H1 (cell line): ENCODE measurements at regions not wholly inside any gene's neighbourhood (a gene's known extent, or its start where the extent isn't known, plus 50 kb on each side); places are given as distances from the start of the nearest gene placed in this dataset.

Experiments
- CTCF ChIA-PET: fragments of 300-600 bp; sonication (Branson Sonifier 250); formaldehyde crosslinking; loops from one replicate; lab custom pipeline; 2021; ENCODE audit not compliant: partially characterized antibody; lab: Charles Lee
- POLR2A ChIA-PET: fragments of 300-600 bp; sonication (Branson Sonifier 250); formaldehyde crosslinking; loops from one replicate; lab custom pipeline; 2021; ENCODE audit warnings: inconsistent platforms; ENCODE audit not compliant: partially characterized antibody; lab: Charles Lee
- DNase-seq, 2 experiments: peaks; one replicate each; pipeline versions ENCODE4 v3.0.0 to v3.0.0-alpha.2; 2010 to 2022; ENCODE audit warnings: low spot score in 2 of 2, low read depth in 1 of 2, mixed read lengths in 1 of 2
- FAIRE-seq: peaks from 2 replicates; lab custom pipeline; 2011; peaks lifted over from hg19 to GRCh38; lab: Jason Lieb, UNC
- H2AFZ ChIP-seq: 2 replicates; pipeline ENCODE4 v1.8.1; 2012; ENCODE audit warnings: low read length, inconsistent platforms
- H2AK5ac ChIP-seq: 2 replicates; pipeline ENCODE4 v1.6.1; 2013; ENCODE audit warnings: low read depth, low read length
- H2BK120ac ChIP-seq: replicated peaks from 2 replicates; pipeline ENCODE3; 2013; ENCODE audit warnings: low read depth, low read length, inconsistent platforms
- H2BK12ac ChIP-seq: 2 replicates; pipeline ENCODE4 v1.6.1; 2013; ENCODE audit warnings: low read depth, low read length
- H2BK15ac ChIP-seq: 2 replicates; pipeline ENCODE4 v1.6.1; 2013; ENCODE audit warnings: low read length
- H2BK20ac ChIP-seq: 2 replicates; pipeline ENCODE4 v1.6.1; 2013; ENCODE audit warnings: low read length
- H2BK5ac ChIP-seq: 2 replicates; pipeline ENCODE4 v1.6.1; 2013; ENCODE audit warnings: low read depth, low read length
- H3K14ac ChIP-seq: 2 replicates; pipeline ENCODE4 v1.6.1; 2013; ENCODE audit warnings: inconsistent platforms; ENCODE audit not compliant: insufficient read length
- H3K18ac ChIP-seq: 2 replicates; pipeline ENCODE4 v1.6.1; 2013; ENCODE audit warnings: low read length; ENCODE audit errors: extremely low read depth
- H3K23ac ChIP-seq: 2 replicates; pipeline ENCODE4 v1.6.1; 2013; ENCODE audit warnings: inconsistent platforms; ENCODE audit not compliant: insufficient read length
- H3K23me2 ChIP-seq: 2 replicates; pipeline ENCODE4 v1.6.1; 2013; ENCODE audit warnings: low read depth, low read length
- H3K27ac ChIP-seq: 2 replicates; pipeline ENCODE4 v1.6.1; 2011; ENCODE audit warnings: low read depth, low read length, inconsistent platforms
- H3K27me3 ChIP-seq, 4 experiments: replicated peaks in 1 of 4; 1 replicate in 1 of 4; 2 replicates in 3 of 4; pipeline versions ENCODE4 v1.6.1 to v1.8.1; 2011 to 2013; ENCODE audit warnings: low read length in 3 of 4, mild to moderate bottlenecking in 3 of 4, inconsistent platforms in 2 of 4, mixed read lengths in 2 of 4, moderate library complexity in 1 of 4; ENCODE audit not compliant: control insufficient read depth in 3 of 4, insufficient read depth in 3 of 4; ENCODE audit errors: extremely low read depth in 1 of 4
- H3K36me3 ChIP-seq, 4 experiments: 2 replicates each; pipeline versions ENCODE4 v1.6.1 to v1.8.1; 2011 to 2013; ENCODE audit warnings: mild to moderate bottlenecking in 4 of 4, low read length in 3 of 4, moderate library complexity in 2 of 4, control low read depth in 1 of 4, inconsistent platforms in 1 of 4; ENCODE audit not compliant: insufficient read depth in 4 of 4, control insufficient read depth in 2 of 4
- H3K4ac ChIP-seq: replicated peaks from 2 replicates; pipeline ENCODE3; 2013; ENCODE audit warnings: low read length, low read depth, mixed read lengths, inconsistent platforms; ENCODE audit not compliant: insufficient read length
- H3K4me1 ChIP-seq, 4 experiments: replicated peaks in 1 of 4; 1 replicate in 1 of 4; 2 replicates in 3 of 4; pipeline versions ENCODE4 v1.6.1 to v1.8.1; 2011 to 2013; ENCODE audit warnings: low read length in 3 of 4, inconsistent platforms in 2 of 4, mixed read lengths in 1 of 4; ENCODE audit not compliant: insufficient read depth in 4 of 4, control insufficient read depth in 3 of 4
- H3K4me2 ChIP-seq, 2 experiments: 2 replicates each; pipeline versions ENCODE4 v1.6.1 to v1.8.1; 2011 to 2013; ENCODE audit warnings: low read depth in 2 of 2, low read length in 2 of 2, control low read depth in 1 of 2, inconsistent platforms in 1 of 2, mild to moderate bottlenecking in 1 of 2; ENCODE audit not compliant: insufficient read depth in 1 of 2
- H3K4me3 ChIP-seq, 4 experiments: fragments of 200-600, 300-600 bp in 1 of 4; sonication (generic), shearing (Covaris generic), sonication (Bioruptor Twin) in 1 of 4; 2 replicates each; pipeline versions ENCODE4 v1.5.1 to v1.8.1; 2011 to 2016; ENCODE audit warnings: low read length in 4 of 4, low read depth in 3 of 4, control low read depth in 2 of 4, inconsistent platforms in 2 of 4, mild to moderate bottlenecking in 2 of 4, mixed read lengths in 1 of 4, moderate library complexity in 1 of 4; ENCODE audit not compliant: insufficient read depth in 2 of 4; ENCODE audit errors: extremely low read depth in 1 of 4
- H3K56ac ChIP-seq: replicated peaks from 2 replicates; pipeline ENCODE3; 2013; ENCODE audit warnings: low read depth, mild to moderate bottlenecking, mixed read lengths, low read length, inconsistent platforms; ENCODE audit not compliant: insufficient read length
- H3K79me1 ChIP-seq: 2 replicates; pipeline ENCODE4 v1.6.1; 2013; ENCODE audit warnings: low read depth, low read length, control low read depth
- H3K79me2 ChIP-seq, 2 experiments: 2 replicates each; pipeline versions ENCODE4 v1.6.1 to v1.8.1; 2012 to 2013; ENCODE audit warnings: low read length in 2 of 2, mild to moderate bottlenecking in 2 of 2, inconsistent platforms in 1 of 2; ENCODE audit not compliant: insufficient read depth in 2 of 2, control insufficient read depth in 1 of 2
- H3K9ac ChIP-seq, 4 experiments: replicated peaks in 1 of 4; 1 replicate in 1 of 4; 2 replicates in 3 of 4; pipeline versions ENCODE4 v1.6.1 to v1.8.1; 2011 to 2013; ENCODE audit warnings: low read depth in 3 of 4, low read length in 3 of 4, control low read depth in 2 of 4, mild to moderate bottlenecking in 2 of 4, moderate library complexity in 2 of 4, inconsistent platforms in 1 of 4; ENCODE audit errors: extremely low read depth in 1 of 4
- H3K9me3 ChIP-seq, 2 experiments: 2 replicates each; pipeline versions ENCODE4 v1.6.1 to v1.8.1; 2012 to 2013; ENCODE audit warnings: mild to moderate bottlenecking in 2 of 2, moderate library complexity in 2 of 2, control low read depth in 1 of 2, inconsistent platforms in 1 of 2, low read depth in 1 of 2, low read length in 1 of 2, mixed read lengths in 1 of 2; ENCODE audit not compliant: insufficient read depth in 2 of 2
- H4K20me1 ChIP-seq, 2 experiments: replicated peaks in 1 of 2; 2 replicates each; pipeline versions ENCODE3 to v1.8.1; 2011 to 2013; ENCODE audit warnings: inconsistent platforms in 2 of 2, low read length in 2 of 2, mild to moderate bottlenecking in 1 of 2; ENCODE audit not compliant: insufficient read depth in 2 of 2, control insufficient read depth in 1 of 2
- H4K5ac ChIP-seq: 2 replicates; pipeline ENCODE4 v1.6.1; 2013; ENCODE audit warnings: low read length, low read depth, mixed read lengths, inconsistent platforms; ENCODE audit not compliant: insufficient read length
- H4K8ac ChIP-seq: 2 replicates; pipeline ENCODE4 v1.8.0; 2013; ENCODE audit warnings: mild to moderate bottlenecking, moderate library complexity, low read length, inconsistent platforms; ENCODE audit not compliant: insufficient read depth; ENCODE audit errors: extremely low read depth
- H4K91ac ChIP-seq: replicated peaks from 2 replicates; pipeline ENCODE3; 2013; ENCODE audit warnings: low read length, mixed read lengths, inconsistent platforms; ENCODE audit not compliant: insufficient read length
- EP300 ChIP-seq, 2 experiments: IDR thresholded peaks; 1 replicate in 1 of 2; 2 replicates in 1 of 2; pipeline ENCODE4 v1.6.1; 2011 to 2012; ENCODE audit warnings: low read depth in 2 of 2, low read length in 2 of 2, mild to moderate bottlenecking in 2 of 2, borderline replicate concordance in 1 of 2, inconsistent platforms in 1 of 2, moderate library complexity in 1 of 2
- FOSL1 ChIP-seq: IDR thresholded peaks from 2 replicates; pipeline ENCODE4 v1.6.1; 2011; ENCODE audit warnings: mild to moderate bottlenecking, low read depth, low read length, moderate library complexity; ENCODE audit not compliant: insufficient read depth
- GABPA ChIP-seq: IDR thresholded peaks from 2 replicates; pipeline ENCODE4 v1.6.1; 2011; ENCODE audit warnings: mild to moderate bottlenecking, low read length, moderate library complexity, borderline replicate concordance; ENCODE audit not compliant: insufficient read depth
- GTF2F1 ChIP-seq: IDR thresholded peaks from 2 replicates; pipeline ENCODE4 v1.6.1; 2012; ENCODE audit warnings: low read depth, low read length, improper control_type of control experiment, borderline replicate concordance
- KDM1A ChIP-seq: fragments of 200-600, 300-600 bp; sonication (generic); IDR thresholded peaks from 2 replicates; pipeline ENCODE4 v1.7.1; 2016; ENCODE audit warnings: mild to moderate bottlenecking, low read length, borderline replicate concordance
- KDM4A ChIP-seq: IDR thresholded peaks from one replicate; pipeline ENCODE4 v1.7.1; 2012; ENCODE audit warnings: low read depth, mild to moderate bottlenecking, moderate library complexity, low read length, inconsistent platforms; ENCODE audit not compliant: severe bottlenecking
- KDM5A ChIP-seq: fragments of 200-600 bp; IDR thresholded peaks from 2 replicates; pipeline ENCODE4 v1.7.1; 2012; ENCODE audit warnings: mild to moderate bottlenecking, low read length, inconsistent platforms, mixed read lengths
- POLR2AphosphoS5 ChIP-seq: IDR thresholded peaks from 2 replicates; pipeline ENCODE4 v1.6.1; 2011; ENCODE audit warnings: low read depth, low read length
- SAP30 ChIP-seq: fragments of 300-600 bp; sonication (generic); IDR thresholded peaks from 2 replicates; pipeline ENCODE4 v1.7.1; 2012; ENCODE audit warnings: low read length, moderate library complexity, mild to moderate bottlenecking, inconsistent platforms; ENCODE audit not compliant: insufficient read depth, insufficient replicate concordance
- SP1 ChIP-seq: IDR thresholded peaks from 2 replicates; pipeline ENCODE4 v1.6.1; 2011; ENCODE audit warnings: low read depth, low read length
- TEAD4 ChIP-seq: IDR thresholded peaks from 2 replicates; pipeline ENCODE4 v1.6.1; 2012; ENCODE audit warnings: low read depth, low read length, inconsistent platforms, mixed read lengths
- YY1 ChIP-seq: IDR thresholded peaks from 2 replicates; pipeline ENCODE4 v1.6.1; 2011; ENCODE audit warnings: low read depth, mild to moderate bottlenecking, low read length
- WGBS, 2 experiments: shearing (Covaris generic) in 1 of 2; methylation state at CpG; one replicate each; pipeline versions ENCODE4 v1.1.6 to v1.1.7; 2013 to 2015; ENCODE audit warnings: low lambda C conversion rate in 2 of 2, mixed read lengths in 2 of 2, inconsistent platforms in 1 of 2, low coverage in 1 of 2, missing lambda C conversion rate in 1 of 2; ENCODE audit not compliant: insufficient replicate concordance in 2 of 2, insufficient coverage in 1 of 2, insufficient read length in 1 of 2; ENCODE audit errors: extremely low coverage in 1 of 2, missing lambda C conversion rate in 1 of 2; 5-methylcytosine and 5-hydroxymethylcytosine counted together
- TF ChIP-seq, protein P1 (sequence below), 3 experiments: IDR thresholded peaks; 1 replicate in 2 of 3; 2 replicates in 1 of 3; pipeline versions ENCODE4 v1.5.1 to v1.6.1; 2011; ENCODE audit warnings: low read length in 3 of 3, mild to moderate bottlenecking in 3 of 3, inconsistent platforms in 2 of 3, low read depth in 1 of 3, moderate library complexity in 1 of 3; ENCODE audit not compliant: insufficient read depth in 1 of 3; ENCODE audit errors: control extremely low read depth in 1 of 3

DNA sequence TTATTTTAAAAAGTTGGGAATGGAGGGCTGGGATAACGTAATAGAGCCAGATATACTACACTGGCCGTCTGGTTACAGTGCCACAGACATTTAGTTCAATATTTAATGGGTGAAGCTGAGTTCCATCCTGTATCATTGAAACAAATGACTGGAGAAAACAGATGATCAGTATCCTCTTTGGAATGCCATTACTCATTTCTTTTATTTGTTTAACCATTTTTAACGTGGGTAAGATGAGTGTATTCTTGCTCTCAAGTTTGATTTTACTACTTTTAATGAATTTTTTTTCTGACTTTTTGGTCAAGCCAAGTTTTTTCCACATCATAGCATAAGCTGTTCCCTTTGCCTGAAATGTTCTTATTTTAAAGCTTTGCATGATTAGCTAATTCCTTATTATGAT, 53.9 kb upstream of the GRM7 start:
- Histone ChIP-seq H3K36me3 (no peaks in the 10 kb centered on the region), H3K23me2 (no peaks in the 10 kb centered on the region), H4K20me1 (no peaks in the 10 kb centered on the region), H3K79me1 (no peaks in the 10 kb centered on the region), H2BK5ac (no peak overlapping the region), H2BK120ac (no peak overlapping the region), H2BK15ac (no peak overlapping the region), H3K4me2 (no peak overlapping the region), H3K56ac (no peak overlapping the region), H4K8ac (no peak overlapping the region), H4K91ac (no peak overlapping the region), H3K27me3 (no peaks in the 10 kb centered on the region), H2BK12ac (no peak overlapping the region), H2AK5ac (no peak overlapping the region), H3K4ac (no peak overlapping the region), H3K4me1 (no peaks in the 10 kb centered on the region), H3K23ac (no peak overlapping the region), H3K18ac (no peak overlapping the region), H2AFZ (no peak overlapping the region), H3K4me3 (no peak overlapping the region), H3K14ac (no peak overlapping the region), H3K79me2 (no peaks in the 10 kb centered on the region), H2BK20ac (no peak overlapping the region), H3K27ac (no peak overlapping the region), H4K5ac (no peak overlapping the region), H3K9ac (no peak overlapping the region), H3K9me3 (no peaks in the 10 kb centered on the region)
- FAIRE-seq (no peak), DNase-seq (no peak)
- WGBS, 2 experiments = 93% methylated on average over 3 of the region's 3 CpGs; no CpG with 5 or more reads in 1 of the 2 experiments
- POLR2A ChIA-PET = no interaction called here
- CTCF ChIA-PET = no interaction called here
- no peak for TF ChIP-seq SAP30
- TF ChIP-seq SP1 = no peak
- TF ChIP-seq GABPA = no peak
- no peak for TF ChIP-seq KDM5A
- TF ChIP-seq POLR2AphosphoS5 = no peak
- TF ChIP-seq FOSL1 = no peak
- no peak for TF ChIP-seq TEAD4
- no peak for TF ChIP-seq YY1
- TF ChIP-seq KDM1A = no peak
- no peak for TF ChIP-seq GTF2F1
- TF ChIP-seq, protein P1, sequence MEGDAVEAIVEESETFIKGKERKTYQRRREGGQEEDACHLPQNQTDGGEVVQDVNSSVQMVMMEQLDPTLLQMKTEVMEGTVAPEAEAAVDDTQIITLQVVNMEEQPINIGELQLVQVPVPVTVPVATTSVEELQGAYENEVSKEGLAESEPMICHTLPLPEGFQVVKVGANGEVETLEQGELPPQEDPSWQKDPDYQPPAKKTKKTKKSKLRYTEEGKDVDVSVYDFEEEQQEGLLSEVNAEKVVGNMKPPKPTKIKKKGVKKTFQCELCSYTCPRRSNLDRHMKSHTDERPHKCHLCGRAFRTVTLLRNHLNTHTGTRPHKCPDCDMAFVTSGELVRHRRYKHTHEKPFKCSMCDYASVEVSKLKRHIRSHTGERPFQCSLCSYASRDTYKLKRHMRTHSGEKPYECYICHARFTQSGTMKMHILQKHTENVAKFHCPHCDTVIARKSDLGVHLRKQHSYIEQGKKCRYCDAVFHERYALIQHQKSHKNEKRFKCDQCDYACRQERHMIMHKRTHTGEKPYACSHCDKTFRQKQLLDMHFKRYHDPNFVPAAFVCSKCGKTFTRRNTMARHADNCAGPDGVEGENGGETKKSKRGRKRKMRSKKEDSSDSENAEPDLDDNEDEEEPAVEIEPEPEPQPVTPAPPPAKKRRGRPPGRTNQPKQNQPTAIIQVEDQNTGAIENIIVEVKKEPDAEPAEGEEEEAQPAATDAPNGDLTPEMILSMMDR (IDR thresholded peaks at IDR 0.05; ENCODE audit: control extremely low read depth in 1 of 3, insufficient read depth in 1 of 3, low read depth in 1 of 3, low read length in 3 of 3) = no peak
- TF ChIP-seq KDM4A = no peak
- no peak for TF ChIP-seq EP300 (IDR thresholded peaks at IDR 0.05; ENCODE audit: borderline replicate concordance in 1 of 2, low read depth in 2 of 2, low read length in 2 of 2)
